Neutrophil (primary cell): ENCODE measurements at regions not wholly inside any gene's neighbourhood (a gene's known extent, or its start where the extent isn't known, plus 50 kb on each side); places are given as distances from the start of the nearest gene placed in this dataset.

Source experiments
- H3K27ac ChIP-seq: fragments of 200-600 bp; sonication (generic); 2 replicates; pipeline ENCODE4 v1.5.1; 2016; ENCODE audit warnings: mild to moderate bottlenecking, moderate library complexity
- H3K27me3 ChIP-seq: fragments of 200-600 bp; sonication (generic); 2 replicates; pipeline ENCODE4 v1.6.0; 2016; ENCODE audit warnings: mild to moderate bottlenecking
- H3K36me3 ChIP-seq: fragments of 200-600 bp; sonication (generic); 2 replicates; pipeline ENCODE4 v1.5.1; 2017
- H3K4me1 ChIP-seq, 2 experiments: fragments of 200-600 bp in 1 of 2; sonication (generic) in 1 of 2; 1 replicate in 1 of 2; 2 replicates in 1 of 2; pipeline versions ENCODE4 v1.5.1 to v1.6.1; 2013 to 2016; ENCODE audit warnings: low read depth in 1 of 2, low read length in 1 of 2, mild to moderate bottlenecking in 1 of 2, moderate library complexity in 1 of 2; ENCODE audit not compliant: control insufficient read depth in 1 of 2, insufficient read depth in 1 of 2
- H3K4me3 ChIP-seq, 2 experiments: fragments of 200-600 bp in 1 of 2; sonication (generic) in 1 of 2; 1 replicate in 1 of 2; 2 replicates in 1 of 2; pipeline ENCODE4 v1.5.1; 2013 to 2016; ENCODE audit warnings: low read depth in 1 of 2, low read length in 1 of 2, mild to moderate bottlenecking in 1 of 2, moderate library complexity in 1 of 2
- H3K9me3 ChIP-seq: fragments of 200-600 bp; sonication (generic); 2 replicates; pipeline ENCODE4 v1.5.1; 2016
- TF ChIP-seq, protein P1 (sequence below): fragments of 200-600 bp; sonication (generic); IDR thresholded peaks from 2 replicates; pipeline ENCODE4 v1.5.1; 2016; ENCODE audit warnings: antibody characterized with exemption

DNA sequence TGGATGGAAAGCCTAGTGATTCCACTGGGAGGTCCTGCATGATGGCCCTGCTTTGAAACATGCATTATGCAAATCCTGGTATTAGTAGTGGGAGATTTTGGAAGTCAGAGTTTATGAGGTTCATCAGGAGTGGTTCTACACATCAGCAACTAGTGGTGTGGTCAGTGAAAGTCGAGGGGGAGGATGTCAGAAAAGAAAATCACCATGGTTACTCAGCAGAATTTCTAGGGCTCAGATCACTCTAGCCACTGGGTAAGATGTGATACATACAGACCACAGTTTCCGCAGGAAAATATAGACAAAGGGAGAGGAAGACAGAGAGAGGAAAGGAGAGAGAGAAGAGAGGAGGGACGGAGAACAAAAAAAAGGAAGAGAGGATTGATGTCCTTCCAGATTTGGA lies 2100.7 kb upstream of the PIK3C3 start:
- Histone ChIP-seq H3K27me3 (no peaks in the 10 kb centered on the region), H3K27ac (no peak overlapping the region), H3K4me1 (no peaks in the 10 kb centered on the region), H3K4me3 (no peak overlapping the region), H3K9me3 (no peaks in the 10 kb centered on the region), H3K36me3 (no peaks in the 10 kb centered on the region)
- TF ChIP-seq, protein P1, sequence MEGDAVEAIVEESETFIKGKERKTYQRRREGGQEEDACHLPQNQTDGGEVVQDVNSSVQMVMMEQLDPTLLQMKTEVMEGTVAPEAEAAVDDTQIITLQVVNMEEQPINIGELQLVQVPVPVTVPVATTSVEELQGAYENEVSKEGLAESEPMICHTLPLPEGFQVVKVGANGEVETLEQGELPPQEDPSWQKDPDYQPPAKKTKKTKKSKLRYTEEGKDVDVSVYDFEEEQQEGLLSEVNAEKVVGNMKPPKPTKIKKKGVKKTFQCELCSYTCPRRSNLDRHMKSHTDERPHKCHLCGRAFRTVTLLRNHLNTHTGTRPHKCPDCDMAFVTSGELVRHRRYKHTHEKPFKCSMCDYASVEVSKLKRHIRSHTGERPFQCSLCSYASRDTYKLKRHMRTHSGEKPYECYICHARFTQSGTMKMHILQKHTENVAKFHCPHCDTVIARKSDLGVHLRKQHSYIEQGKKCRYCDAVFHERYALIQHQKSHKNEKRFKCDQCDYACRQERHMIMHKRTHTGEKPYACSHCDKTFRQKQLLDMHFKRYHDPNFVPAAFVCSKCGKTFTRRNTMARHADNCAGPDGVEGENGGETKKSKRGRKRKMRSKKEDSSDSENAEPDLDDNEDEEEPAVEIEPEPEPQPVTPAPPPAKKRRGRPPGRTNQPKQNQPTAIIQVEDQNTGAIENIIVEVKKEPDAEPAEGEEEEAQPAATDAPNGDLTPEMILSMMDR, result no peak

DNA sequence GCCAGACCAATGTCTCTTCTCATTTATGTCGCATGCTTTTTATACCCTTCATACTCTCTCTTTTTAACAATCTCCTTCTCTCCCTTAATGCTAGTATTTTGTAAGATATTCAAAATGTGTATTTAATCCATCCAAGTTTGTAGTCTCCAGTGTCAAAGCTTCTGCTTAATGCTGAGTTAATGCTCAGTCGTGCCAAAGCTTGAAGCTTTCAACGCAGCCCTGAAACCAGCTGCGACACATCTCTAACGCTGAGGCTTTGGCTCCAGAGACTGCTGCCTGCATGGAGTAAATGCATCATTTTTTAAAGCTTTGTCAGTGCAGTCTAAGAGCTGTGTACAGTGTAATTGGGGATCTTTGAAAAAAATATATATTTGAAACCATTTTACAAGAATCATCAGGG lies 2108.8 kb upstream of the PIK3C3 start:
- TF ChIP-seq, protein P1, result no peak
- Histone ChIP-seq H3K36me3 (no peaks in the 10 kb centered on the region), H3K27me3 (peaks cover 33% of the 10 kb centered on the region), H3K4me1 (peaks cover 3 to 5% of the 10 kb centered on the region in 2 experiments), H3K4me3 (no peak overlapping the region), H3K9me3 (no peaks in the 10 kb centered on the region), H3K27ac (no peak overlapping the region)

DNA sequence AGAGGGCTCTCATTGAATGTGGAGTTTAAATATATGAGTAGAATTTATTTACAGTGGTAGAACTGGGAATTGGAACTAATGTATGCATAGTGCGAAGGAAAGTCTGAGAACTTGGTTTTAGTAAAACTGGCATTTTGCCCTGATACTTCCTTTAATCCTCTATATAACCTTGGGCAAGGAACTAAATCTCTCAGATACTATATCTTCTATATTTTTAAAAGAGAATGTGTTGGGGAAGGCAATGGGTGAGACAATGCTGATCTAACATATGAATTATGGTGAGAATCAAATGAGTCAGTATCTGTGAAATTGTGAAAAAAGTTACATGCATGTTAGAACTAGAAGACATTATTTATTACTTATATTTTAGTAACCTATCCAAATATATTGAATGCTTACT lies 2109.4 kb upstream of the PIK3C3 start:
- Histone ChIP-seq H3K27me3 (peaks cover 39% of the 10 kb centered on the region), H3K4me3 (no peak overlapping the region), H3K27ac (no peak overlapping the region), H3K4me1 (peaks cover 4 to 8% of the 10 kb centered on the region in 2 experiments), H3K9me3 (no peaks in the 10 kb centered on the region), H3K36me3 (no peaks in the 10 kb centered on the region)
- TF ChIP-seq, protein P1, result no peak

DNA sequence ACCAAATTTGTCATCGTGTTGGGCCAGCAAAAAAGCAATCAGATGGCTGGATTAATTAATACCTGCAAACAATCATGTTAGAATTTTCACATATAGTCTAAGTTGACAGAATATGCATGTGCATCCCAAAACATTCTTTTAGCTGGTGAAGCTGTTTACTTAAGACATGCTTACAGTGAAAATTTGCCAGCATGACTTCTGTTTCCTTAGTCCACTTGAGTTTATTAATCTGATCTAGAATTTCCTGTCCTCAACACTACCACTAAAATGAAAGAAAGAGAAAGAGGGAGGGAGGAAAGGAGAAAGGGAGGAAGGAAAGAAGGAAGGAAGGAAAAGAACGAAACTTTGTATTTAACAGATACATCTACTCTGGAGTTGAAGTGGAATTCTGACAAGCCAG lies 2109.9 kb upstream of the PIK3C3 start:
- Histone ChIP-seq H3K4me3 (no peak overlapping the region), H3K27ac (no peak overlapping the region), H3K27me3 (peaks cover 44% of the 10 kb centered on the region), H3K9me3 (no peaks in the 10 kb centered on the region), H3K4me1 (peaks cover 4 to 8% of the 10 kb centered on the region in 2 experiments), H3K36me3 (no peaks in the 10 kb centered on the region)
- TF ChIP-seq, protein P1, result no peak

DNA sequence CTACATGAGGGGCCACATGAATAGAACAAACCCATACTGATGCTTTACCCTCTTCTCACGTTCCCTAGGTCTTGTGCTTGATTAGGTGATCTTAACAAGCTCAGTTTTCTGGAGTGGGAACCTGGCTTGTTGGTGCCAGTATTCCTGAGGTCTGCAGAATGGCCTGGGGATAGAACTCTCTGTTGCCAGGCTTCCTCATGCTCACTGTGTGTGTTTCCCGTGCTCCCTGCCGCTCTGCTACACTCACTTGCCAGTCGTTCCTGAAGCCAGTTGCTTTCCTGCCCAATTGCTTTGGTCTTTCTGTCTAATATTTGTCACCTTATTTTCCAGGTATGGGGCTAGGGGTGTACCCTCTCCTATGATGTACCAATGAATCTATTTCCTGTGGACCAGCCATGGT lies 2111.5 kb upstream of the PIK3C3 start:
- TF ChIP-seq, protein P1, result no peak
- H3K27ac ChIP-seq, result no peak overlapping the region
- H3K27me3 ChIP-seq, result peaks cover 54% of the 10 kb centered on the region
- H3K36me3 ChIP-seq, result no peaks in the 10 kb centered on the region
- H3K4me1 ChIP-seq, result peaks cover 4 to 8% of the 10 kb centered on the region in 2 experiments
- no peaks in the 10 kb centered on the region for H3K9me3 ChIP-seq
- no peak overlapping the region for H3K4me3 ChIP-seq
